Loucy (cell line): ENCODE measurements at regions not wholly inside any gene's neighbourhood (a gene's known extent, or its start where the extent isn't known, plus 50 kb on each side); places are given as distances from the start of the nearest gene placed in this dataset.
"Not testable (repeated sequence)": the region's sequence is repeated elsewhere in the genome, so short reads cannot be mapped to it uniquely, and the experiment has no call there.

Experiments
- H2AFZ ChIP-seq: fragments of 200-600 bp; sonication (generic); 2 replicates; pipeline ENCODE4 v1.6.0; 2016; ENCODE audit warnings: antibody characterized with exemption, mild to moderate bottlenecking, low read length, moderate library complexity
- H3F3A ChIP-seq: fragments of 200-600 bp; 2 replicates; pipeline ENCODE4 v1.6.0; 2016; ENCODE audit warnings: antibody characterized with exemption, low read depth, mild to moderate bottlenecking
- H3K27me3 ChIP-seq: fragments of 200-600 bp; sonication (generic); 2 replicates; pipeline ENCODE4 v1.6.1; 2014; ENCODE audit warnings: low read length, mild to moderate bottlenecking; ENCODE audit not compliant: insufficient read depth, poor library complexity, severe bottlenecking
- H3K36me3 ChIP-seq: fragments of 200-600 bp; sonication (generic); 2 replicates; pipeline ENCODE4 v1.6.1; 2016; ENCODE audit warnings: low read length; ENCODE audit not compliant: insufficient read depth
- H3K4me1 ChIP-seq: fragments of 200-600 bp; sonication (generic); 2 replicates; pipeline ENCODE4 v1.5.1; 2014; ENCODE audit warnings: low read length, mild to moderate bottlenecking; ENCODE audit not compliant: insufficient read depth, poor library complexity, severe bottlenecking
- H3K4me2 ChIP-seq: fragments of 200-600 bp; sonication (generic); 2 replicates; pipeline ENCODE4 v1.6.0; 2014; ENCODE audit warnings: antibody characterized with exemption, low read length, low read depth, mild to moderate bottlenecking; ENCODE audit not compliant: poor library complexity, severe bottlenecking
- H3K4me3 ChIP-seq: fragments of 200-600 bp; sonication (generic); 2 replicates; pipeline ENCODE4 v1.5.1; 2014; ENCODE audit warnings: low read length, mild to moderate bottlenecking, mixed read lengths; ENCODE audit not compliant: poor library complexity, severe bottlenecking
- H3K79me2 ChIP-seq: fragments of 200-600 bp; sonication (generic); 2 replicates; pipeline ENCODE4 v1.6.1; 2014; ENCODE audit warnings: low read length; ENCODE audit not compliant: insufficient read depth
- H3K9ac ChIP-seq: fragments of 200-600 bp; sonication (generic); 2 replicates; pipeline ENCODE4 v1.6.0; 2014; ENCODE audit warnings: mild to moderate bottlenecking, low read depth, low read length, moderate library complexity; ENCODE audit not compliant: poor library complexity, severe bottlenecking
- H3K9me2 ChIP-seq: fragments of 200-600 bp; sonication (generic); replicated peaks from 2 replicates; pipeline ENCODE4 v1.6.1; 2016; ENCODE audit warnings: low read depth, low read length, mixed read lengths
- H3K9me3 ChIP-seq: fragments of 200-600 bp; sonication (generic); 2 replicates; pipeline ENCODE4 v1.6.1; 2014; ENCODE audit warnings: mild to moderate bottlenecking, antibody characterized with exemption, low read length, low read depth; ENCODE audit not compliant: insufficient read depth
- H4K20me1 ChIP-seq: fragments of 200-600 bp; sonication (generic); 2 replicates; pipeline ENCODE4 v1.6.0; 2014; ENCODE audit warnings: antibody characterized with exemption, low read length, mild to moderate bottlenecking; ENCODE audit not compliant: insufficient read depth, poor library complexity, severe bottlenecking
- EZH2phosphoT487 ChIP-seq: fragments of 200-600 bp; IDR thresholded peaks from 2 replicates; pipeline ENCODE4 v1.6.1; 2018; ENCODE audit warnings: antibody characterized with exemption, mild to moderate bottlenecking, moderate library complexity, borderline replicate concordance
- TF ChIP-seq, protein P1 (sequence below): fragments of 200-600 bp; sonication (generic); conservative IDR thresholded peaks from 2 replicates; pipeline ENCODE4 v1.5.1; 2014; ENCODE audit warnings: mild to moderate bottlenecking, antibody characterized with exemption, low read length

- Histone ChIP-seq H4K20me1 (no peaks in the 10 kb centered on the region), H3K79me2 (no peaks in the 10 kb centered on the region), H3K9ac (no peak overlapping the region), H3K9me3 (no peaks in the 10 kb centered on the region), H3F3A (no peaks in the 10 kb centered on the region), H3K36me3 (no peaks in the 10 kb centered on the region), H2AFZ (no peak overlapping the region), H3K9me2 (no peaks in the 10 kb centered on the region), H3K27me3 (no peaks in the 10 kb centered on the region), H3K4me1 (no peaks in the 10 kb centered on the region), H3K4me2 (no peak overlapping the region), H3K4me3 (no peak overlapping the region)
- TF ChIP-seq, protein P1, sequence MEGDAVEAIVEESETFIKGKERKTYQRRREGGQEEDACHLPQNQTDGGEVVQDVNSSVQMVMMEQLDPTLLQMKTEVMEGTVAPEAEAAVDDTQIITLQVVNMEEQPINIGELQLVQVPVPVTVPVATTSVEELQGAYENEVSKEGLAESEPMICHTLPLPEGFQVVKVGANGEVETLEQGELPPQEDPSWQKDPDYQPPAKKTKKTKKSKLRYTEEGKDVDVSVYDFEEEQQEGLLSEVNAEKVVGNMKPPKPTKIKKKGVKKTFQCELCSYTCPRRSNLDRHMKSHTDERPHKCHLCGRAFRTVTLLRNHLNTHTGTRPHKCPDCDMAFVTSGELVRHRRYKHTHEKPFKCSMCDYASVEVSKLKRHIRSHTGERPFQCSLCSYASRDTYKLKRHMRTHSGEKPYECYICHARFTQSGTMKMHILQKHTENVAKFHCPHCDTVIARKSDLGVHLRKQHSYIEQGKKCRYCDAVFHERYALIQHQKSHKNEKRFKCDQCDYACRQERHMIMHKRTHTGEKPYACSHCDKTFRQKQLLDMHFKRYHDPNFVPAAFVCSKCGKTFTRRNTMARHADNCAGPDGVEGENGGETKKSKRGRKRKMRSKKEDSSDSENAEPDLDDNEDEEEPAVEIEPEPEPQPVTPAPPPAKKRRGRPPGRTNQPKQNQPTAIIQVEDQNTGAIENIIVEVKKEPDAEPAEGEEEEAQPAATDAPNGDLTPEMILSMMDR, result no peak
- TF ChIP-seq EZH2phosphoT487, result no peak
Observed at GRCh38 chr1:43019226-43019625, 60.6 kb upstream of the SLC2A1 start.

DNA sequence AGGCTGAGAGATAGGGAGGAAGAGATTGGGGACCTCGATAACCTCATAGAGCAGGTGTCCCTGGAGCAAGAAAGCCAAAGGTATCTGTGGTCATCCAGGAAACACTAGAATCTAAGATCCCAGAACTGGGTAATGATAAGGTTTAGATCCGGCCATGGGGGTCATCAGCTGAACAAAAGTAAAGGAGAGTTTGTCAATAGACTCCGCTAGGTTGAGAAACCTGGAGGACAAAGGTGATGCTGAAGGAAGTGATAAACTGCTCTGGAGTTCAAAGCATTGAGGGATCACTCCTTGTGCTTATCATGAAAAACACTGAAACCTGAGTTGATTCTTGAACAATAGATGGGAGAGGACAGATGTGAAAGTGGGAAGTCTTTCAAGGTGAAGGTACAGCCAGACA is 59.5 kb upstream of the SLC2A1 start:
- Histone ChIP-seq H3K79me2 (no peaks in the 10 kb centered on the region), H3K9ac (no peak overlapping the region), H3K9me3 (no peaks in the 10 kb centered on the region), H3K27me3 (no peaks in the 10 kb centered on the region), H3K36me3 (no peaks in the 10 kb centered on the region), H3K4me2 (no peak overlapping the region), H2AFZ (no peak overlapping the region), H4K20me1 (no peaks in the 10 kb centered on the region), H3F3A (no peaks in the 10 kb centered on the region), H3K4me1 (no peaks in the 10 kb centered on the region), H3K4me3 (no peak overlapping the region), H3K9me2 (no peaks in the 10 kb centered on the region)
- no peak for TF ChIP-seq EZH2phosphoT487
- TF ChIP-seq, protein P1, result no peak

- H3K4me3 ChIP-seq, result no peak overlapping the region
- no peaks in the 10 kb centered on the region for H3K27me3 ChIP-seq
- H4K20me1 ChIP-seq, result no peaks in the 10 kb centered on the region
- no peak overlapping the region for H2AFZ ChIP-seq
- no peak overlapping the region for H3K9ac ChIP-seq
- no peaks in the 10 kb centered on the region for H3F3A ChIP-seq
- H3K36me3 ChIP-seq, result no peaks in the 10 kb centered on the region
- H3K9me3 ChIP-seq, result no peaks in the 10 kb centered on the region
- no peaks in the 10 kb centered on the region for H3K4me1 ChIP-seq
- TF ChIP-seq, protein P1, result no peak
- TF ChIP-seq EZH2phosphoT487, result no peak
- no peaks in the 10 kb centered on the region for H3K79me2 ChIP-seq
- H3K4me2 ChIP-seq, result no peak overlapping the region
- no peaks in the 10 kb centered on the region for H3K9me2 ChIP-seq
Observed at GRCh38 chr1:43015269-43015668, 56.6 kb upstream of the SLC2A1 start.

DNA sequence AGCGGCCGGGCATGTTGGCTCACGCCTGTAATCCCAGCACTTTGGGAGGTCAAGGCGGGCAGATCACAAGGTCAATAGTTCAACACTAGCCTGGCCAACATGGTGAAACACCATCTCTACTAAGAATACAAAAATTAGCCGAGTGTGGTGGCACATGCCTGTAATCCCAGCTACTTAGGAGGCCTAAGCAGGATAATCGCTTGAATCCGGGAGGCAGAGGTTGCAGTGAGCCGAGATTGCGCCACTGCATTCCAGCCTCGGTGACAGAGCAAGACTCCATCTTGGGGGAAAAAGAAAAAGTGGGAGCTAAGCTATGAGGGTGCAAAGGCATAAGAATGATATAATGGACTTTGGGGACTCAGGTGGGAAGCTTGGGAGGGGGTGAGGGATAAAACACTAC is 55.9 kb upstream of the SLC2A1 start:
- not testable (repeated sequence) for H3K4me1 ChIP-seq, H3K79me2 ChIP-seq, H4K20me1 ChIP-seq, H3K9me2 ChIP-seq, H3K4me2 ChIP-seq, H3K9ac ChIP-seq, H3K9me3 ChIP-seq, H3K4me3 ChIP-seq, H2AFZ ChIP-seq, H3K36me3 ChIP-seq, H3F3A ChIP-seq, H3K27me3 ChIP-seq
